ENCODE measurements at regions not wholly inside any gene's neighbourhood (a gene's known extent, or its start where the extent isn't known, plus 50 kb on each side); places are given as distances from the start of the nearest gene placed in this dataset.

DNA sequence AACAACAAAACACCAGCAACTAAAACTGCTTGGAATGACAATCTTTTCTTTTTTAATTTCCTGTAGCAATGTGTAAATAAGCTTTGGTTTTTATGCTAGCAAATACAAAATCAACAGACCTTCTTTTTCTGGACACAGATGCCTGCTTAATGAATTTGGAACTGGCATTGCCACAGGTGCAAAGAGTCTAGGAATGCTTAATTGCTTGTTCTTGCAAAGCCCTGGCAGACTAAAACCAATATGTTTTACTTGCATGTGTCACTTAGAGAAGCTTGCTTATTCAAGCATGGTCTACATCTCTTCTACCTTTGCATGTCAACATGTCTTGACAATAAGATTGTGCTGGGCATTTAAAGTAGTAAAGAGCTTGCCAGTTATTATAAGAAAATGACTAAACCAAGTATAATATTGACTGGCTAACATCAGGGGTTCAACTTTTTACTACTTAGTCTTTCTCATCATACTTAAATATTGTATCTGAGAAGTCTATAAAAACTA is 656.7 kb upstream of the NDST4 start:
- Mint-ChIP-seq H3K4me3 (no peak overlapping the region), H3K9me3 (peaks cover 16% of the 10 kb centered on the region), H3K4me1 (ENCODE audit: low read depth) (no peaks in the 10 kb centered on the region), H3K27me3 (ENCODE audit: insufficient read depth) (no peaks in the 10 kb centered on the region), H3K36me3 (ENCODE audit: low read depth) (no peaks in the 10 kb centered on the region), H3K27ac (no peak overlapping the region)
- TF ChIP-seq, protein P1, sequence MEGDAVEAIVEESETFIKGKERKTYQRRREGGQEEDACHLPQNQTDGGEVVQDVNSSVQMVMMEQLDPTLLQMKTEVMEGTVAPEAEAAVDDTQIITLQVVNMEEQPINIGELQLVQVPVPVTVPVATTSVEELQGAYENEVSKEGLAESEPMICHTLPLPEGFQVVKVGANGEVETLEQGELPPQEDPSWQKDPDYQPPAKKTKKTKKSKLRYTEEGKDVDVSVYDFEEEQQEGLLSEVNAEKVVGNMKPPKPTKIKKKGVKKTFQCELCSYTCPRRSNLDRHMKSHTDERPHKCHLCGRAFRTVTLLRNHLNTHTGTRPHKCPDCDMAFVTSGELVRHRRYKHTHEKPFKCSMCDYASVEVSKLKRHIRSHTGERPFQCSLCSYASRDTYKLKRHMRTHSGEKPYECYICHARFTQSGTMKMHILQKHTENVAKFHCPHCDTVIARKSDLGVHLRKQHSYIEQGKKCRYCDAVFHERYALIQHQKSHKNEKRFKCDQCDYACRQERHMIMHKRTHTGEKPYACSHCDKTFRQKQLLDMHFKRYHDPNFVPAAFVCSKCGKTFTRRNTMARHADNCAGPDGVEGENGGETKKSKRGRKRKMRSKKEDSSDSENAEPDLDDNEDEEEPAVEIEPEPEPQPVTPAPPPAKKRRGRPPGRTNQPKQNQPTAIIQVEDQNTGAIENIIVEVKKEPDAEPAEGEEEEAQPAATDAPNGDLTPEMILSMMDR (IDR thresholded peaks at IDR 0.05): no peak
- no peak for DNase-seq

DNA sequence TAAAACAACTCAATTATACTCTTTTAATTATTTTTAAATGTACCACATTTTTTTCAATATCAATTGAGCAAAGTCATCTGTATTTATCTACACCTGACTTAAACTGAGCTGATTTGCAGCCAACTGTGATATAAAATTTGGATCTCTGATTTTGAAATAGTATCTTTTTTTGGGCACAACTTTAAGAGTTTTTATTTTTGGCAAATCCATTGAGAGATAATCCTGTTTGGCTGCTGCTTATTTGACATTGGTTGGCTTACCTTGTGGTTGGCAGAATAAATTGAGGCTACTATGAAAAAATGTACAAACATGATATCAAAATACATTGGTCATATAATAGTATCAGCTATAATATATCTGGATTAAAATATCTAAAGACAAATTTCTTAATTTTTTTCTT is 656.0 kb upstream of the NDST4 start:
- TF ChIP-seq, protein P1 (IDR thresholded peaks at IDR 0.05): no peak
- H3K27me3 Mint-ChIP-seq (ENCODE audit: insufficient read depth): no peaks in the 10 kb centered on the region
- peaks cover 21% of the 10 kb centered on the region for H3K9me3 Mint-ChIP-seq
- no peak overlapping the region for H3K4me3 Mint-ChIP-seq
- H3K36me3 Mint-ChIP-seq (ENCODE audit: low read depth): no peaks in the 10 kb centered on the region
- H3K27ac Mint-ChIP-seq: no peak overlapping the region
- DNase-seq: no peak
- H3K4me1 Mint-ChIP-seq (ENCODE audit: low read depth): no peaks in the 10 kb centered on the region

DNA sequence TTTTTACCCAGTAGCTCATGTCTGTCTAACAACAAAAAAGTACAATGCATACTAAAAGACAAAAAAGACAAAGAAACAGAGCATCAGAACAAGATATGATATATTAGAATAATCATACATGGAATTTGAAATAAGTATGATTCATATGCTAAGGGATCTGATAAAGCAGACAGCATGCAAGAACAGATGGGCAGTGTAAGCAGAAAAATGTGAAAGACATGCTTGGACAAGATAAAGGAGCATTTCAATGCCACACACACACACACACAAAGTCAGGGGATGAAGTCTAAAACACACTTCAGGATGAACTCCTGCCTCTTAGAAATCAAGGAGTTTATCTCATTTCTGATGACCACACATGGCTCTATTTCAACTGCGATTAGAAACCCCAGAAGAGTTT is 649.6 kb upstream of the NDST4 start:
- Mint-ChIP-seq H3K4me3 (no peak overlapping the region), H3K36me3 (ENCODE audit: low read depth) (no peaks in the 10 kb centered on the region), H3K4me1 (ENCODE audit: low read depth) (no peaks in the 10 kb centered on the region), H3K9me3 (peaks cover 48% of the 10 kb centered on the region), H3K27me3 (ENCODE audit: insufficient read depth) (no peaks in the 10 kb centered on the region), H3K27ac (no peak overlapping the region)
- TF ChIP-seq, protein P1 (IDR thresholded peaks at IDR 0.05): no peak
- no peak for DNase-seq

DNA sequence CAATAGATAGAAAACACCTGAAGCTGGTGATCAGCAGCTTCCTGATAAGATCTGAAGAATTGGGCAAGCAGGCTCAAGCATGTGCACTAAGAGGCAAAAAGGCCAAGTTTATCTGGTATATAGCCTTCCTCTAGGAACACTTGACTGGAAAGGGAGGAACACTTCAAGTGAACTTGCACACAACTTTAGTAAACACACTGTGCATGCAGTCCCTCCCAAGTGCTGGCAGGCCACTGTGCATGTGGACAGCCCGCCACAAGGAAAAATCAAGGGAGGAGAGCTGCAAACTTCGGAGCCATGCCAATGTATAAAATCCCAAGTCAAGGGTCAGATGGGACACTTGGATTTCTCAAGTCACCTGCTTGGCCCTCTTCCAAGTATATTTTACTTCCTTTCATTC is 645.8 kb upstream of the NDST4 start:
- TF ChIP-seq, protein P1 (IDR thresholded peaks at IDR 0.05): no peak
- no peaks in the 10 kb centered on the region for H3K36me3 Mint-ChIP-seq (ENCODE audit: low read depth)
- DNase-seq: no peak
- H3K4me1 Mint-ChIP-seq (ENCODE audit: low read depth): no peaks in the 10 kb centered on the region
- peaks cover 41% of the 10 kb centered on the region for H3K9me3 Mint-ChIP-seq
- H3K27me3 Mint-ChIP-seq (ENCODE audit: insufficient read depth): no peaks in the 10 kb centered on the region
- H3K27ac Mint-ChIP-seq: no peak overlapping the region
- no peak overlapping the region for H3K4me3 Mint-ChIP-seq

DNA sequence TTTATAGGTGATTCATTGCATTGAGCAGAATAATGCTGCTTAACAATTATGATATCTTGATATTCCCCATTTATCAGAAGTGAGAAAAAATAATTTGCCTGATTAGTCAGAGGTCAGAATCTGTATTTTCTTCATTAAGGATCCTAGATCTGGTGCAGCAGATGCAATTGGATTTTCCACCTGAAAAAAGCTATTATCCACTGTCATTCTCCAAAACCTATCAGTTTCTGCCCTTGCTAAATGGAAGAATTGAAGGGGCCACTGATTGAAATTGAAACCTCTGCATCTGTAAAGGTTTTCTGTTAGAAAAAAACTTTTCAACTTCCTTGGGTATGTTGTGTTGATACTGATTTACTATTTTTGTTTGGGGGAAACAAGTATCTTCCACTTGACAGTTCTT is 636.0 kb upstream of the NDST4 start:
- Mint-ChIP-seq H3K4me1 (ENCODE audit: low read depth) (no peaks in the 10 kb centered on the region), H3K27me3 (ENCODE audit: insufficient read depth) (no peaks in the 10 kb centered on the region), H3K4me3 (no peak overlapping the region), H3K27ac (no peak overlapping the region), H3K9me3 (peaks cover 27% of the 10 kb centered on the region), H3K36me3 (ENCODE audit: low read depth) (0 out of 2 replicates have a peak, but pooled peaks cover 4% of the 10 kb centered on the region)
- no peak for DNase-seq
- TF ChIP-seq, protein P1 (IDR thresholded peaks at IDR 0.05): no peak

- no peak overlapping the region for H3K27ac Mint-ChIP-seq
- H3K27me3 Mint-ChIP-seq (ENCODE audit: insufficient read depth): 0 out of 2 replicates have a peak, but pooled peaks cover 2% of the 10 kb centered on the region
- no peaks in the 10 kb centered on the region for H3K36me3 Mint-ChIP-seq (ENCODE audit: low read depth)
- TF ChIP-seq, protein P1 (IDR thresholded peaks at IDR 0.05): no peak
- no peaks in the 10 kb centered on the region for H3K4me1 Mint-ChIP-seq (ENCODE audit: low read depth)
- no peak overlapping the region for H3K4me3 Mint-ChIP-seq
- peaks cover 7% of the 10 kb centered on the region for H3K9me3 Mint-ChIP-seq
- DNase-seq: no peak
Measured at GRCh38 chr4:115740806-115741205, 627.4 kb upstream of the NDST4 start.

Data from HFFc6 (cell line).